Trophoblast cell (in vitro differentiated cells and primary cell): ENCODE measurements at regions not wholly inside any gene's neighbourhood (a gene's known extent, or its start where the extent isn't known, plus 50 kb on each side); places are given as distances from the start of the nearest gene placed in this dataset.
A peak's percentile ranks its signal among the peaks of the same experiment; 100 is the strongest.

Experiments used
- DNase-seq, 2 donors: peaks; one replicate each; pipeline ENCODE4 v3.0.0-alpha.2; 2016
- H2AFZ ChIP-seq: 2 replicates; pipeline ENCODE4 v1.6.1; 2013; ENCODE audit warnings: low read length, moderate library complexity, mild to moderate bottlenecking; ENCODE audit not compliant: insufficient read depth, poor library complexity
- H2AK5ac ChIP-seq: 2 replicates; pipeline ENCODE4 v1.6.1; 2013; ENCODE audit warnings: mild to moderate bottlenecking, low read length
- H2BK120ac ChIP-seq: 2 replicates; pipeline ENCODE4 v1.6.1; 2013; ENCODE audit warnings: low read length, mild to moderate bottlenecking, moderate library complexity; ENCODE audit not compliant: insufficient read depth, poor library complexity
- H2BK12ac ChIP-seq: 2 replicates; pipeline ENCODE4 v1.6.1; 2013; ENCODE audit warnings: mild to moderate bottlenecking, low read length, moderate library complexity
- H2BK5ac ChIP-seq: 2 replicates; pipeline ENCODE4 v1.6.1; 2013; ENCODE audit warnings: low read length, low read depth, moderate library complexity, mild to moderate bottlenecking; ENCODE audit not compliant: poor library complexity
- H3K14ac ChIP-seq: 2 replicates; pipeline ENCODE4 v1.6.1; 2013; ENCODE audit warnings: mild to moderate bottlenecking, low read length
- H3K18ac ChIP-seq: 2 replicates; pipeline ENCODE4 v1.6.1; 2013; ENCODE audit warnings: mild to moderate bottlenecking, low read length
- H3K23ac ChIP-seq: 2 replicates; pipeline ENCODE4 v1.6.1; 2013; ENCODE audit warnings: low read length
- H3K27ac ChIP-seq: 2 replicates; pipeline ENCODE4 v1.5.1; 2013; ENCODE audit warnings: low read depth, mild to moderate bottlenecking, inconsistent platforms, low read length, moderate library complexity
- H3K27me3 ChIP-seq: 2 replicates; pipeline ENCODE4 v1.6.1; 2013; ENCODE audit warnings: inconsistent platforms, mild to moderate bottlenecking, low read length, moderate library complexity; ENCODE audit not compliant: insufficient read depth
- H3K36me3 ChIP-seq, 2 experiments: 1 replicate in 1 of 2; 2 replicates in 1 of 2; pipeline ENCODE4 v1.6.1; 2013; ENCODE audit warnings: low read length in 2 of 2, mild to moderate bottlenecking in 2 of 2, moderate library complexity in 1 of 2; ENCODE audit not compliant: insufficient read depth in 2 of 2, control insufficient read depth in 1 of 2
- H3K4ac ChIP-seq: 2 replicates; pipeline ENCODE4 v1.6.1; 2013; ENCODE audit warnings: low read depth, mild to moderate bottlenecking, low read length, moderate library complexity
- H3K4me1 ChIP-seq, 2 experiments: 1 replicate in 1 of 2; 2 replicates in 1 of 2; pipeline ENCODE4 v1.6.1; 2013; ENCODE audit warnings: low read length in 2 of 2, mild to moderate bottlenecking in 2 of 2, moderate library complexity in 1 of 2; ENCODE audit not compliant: insufficient read depth in 2 of 2, control insufficient read depth in 1 of 2
- H3K4me2 ChIP-seq: 2 replicates; pipeline ENCODE4 v1.6.1; 2013; ENCODE audit warnings: inconsistent platforms, mild to moderate bottlenecking, low read length, moderate library complexity
- H3K4me3 ChIP-seq: 2 replicates; pipeline ENCODE4 v1.5.1; 2013; ENCODE audit warnings: mild to moderate bottlenecking, low read depth, low read length, inconsistent platforms
- H3K79me1 ChIP-seq: one replicate; pipeline ENCODE4 v1.6.1; 2013; ENCODE audit warnings: low read length
- H3K79me2 ChIP-seq: 2 replicates; pipeline ENCODE4 v1.6.1; 2013; ENCODE audit warnings: low read length, mild to moderate bottlenecking; ENCODE audit not compliant: control insufficient read depth, insufficient read depth, poor library complexity
- H3K9ac ChIP-seq: 2 replicates; pipeline ENCODE4 v1.6.1; 2013; ENCODE audit warnings: mild to moderate bottlenecking, low read length
- H3K9me3 ChIP-seq: 2 replicates; pipeline ENCODE4 v1.6.1; 2013; ENCODE audit warnings: low read depth, mild to moderate bottlenecking, control low read depth, inconsistent platforms, low read length; ENCODE audit not compliant: insufficient read depth
- H4K12ac ChIP-seq: 2 replicates; pipeline ENCODE4 v1.6.1; 2013; ENCODE audit warnings: low read depth, mild to moderate bottlenecking, low read length, moderate library complexity
- H4K8ac ChIP-seq: 2 replicates; pipeline ENCODE4 v1.6.1; 2013; ENCODE audit warnings: low read depth, mild to moderate bottlenecking, low read length, moderate library complexity
- H4K91ac ChIP-seq: one replicate; pipeline ENCODE4 v1.6.1; 2013; ENCODE audit warnings: low read depth, mild to moderate bottlenecking, low read length, moderate library complexity
- WGBS: extraction: QIAGEN DNeasy Blood & Tissue Kit; methylation state at CpG from one replicate; pipeline ENCODE4 v1.1.7; 2013; ENCODE audit warnings: missing lambda C conversion rate; ENCODE audit not compliant: insufficient read length, insufficient coverage; ENCODE audit errors: extremely low coverage; 5-methylcytosine and 5-hydroxymethylcytosine counted together

GRCh38 chr9:118091711-118092500 lies 387.7 kb downstream of the TLR4 start:
- Histone ChIP-seq H3K27me3 (no peaks in the 10 kb centered on the region), H3K79me2 (no peaks in the 10 kb centered on the region), H2BK120ac (no peak overlapping the region), H3K9me3 (no peaks in the 10 kb centered on the region), H3K14ac (no peak overlapping the region), H4K91ac (no peak overlapping the region), H2AK5ac (no peak overlapping the region), H4K12ac (no peak overlapping the region), H3K4ac (no peak overlapping the region), H4K8ac (no peak overlapping the region), H3K9ac (no peak overlapping the region), H3K4me3 (no peak overlapping the region), H2AFZ (no peak overlapping the region), H2BK12ac (no peak overlapping the region), H3K36me3 (no peaks in the 10 kb centered on the region), H3K18ac (no peak overlapping the region), H3K79me1 (no peaks in the 10 kb centered on the region), H3K4me1 (no peaks in the 10 kb centered on the region), H3K27ac (no peak overlapping the region), H3K4me2 (no peak overlapping the region), H3K23ac (no peak overlapping the region), H2BK5ac (no peak overlapping the region)
- WGBS, result no CpG with 5 or more reads among the region's 8 CpGs
- no peak for DNase-seq

GRCh38 chr9:118094387-118094786 lies 390.2 kb downstream of the TLR4 start:
- no peak overlapping the region for H3K4me3 ChIP-seq
- no peak overlapping the region for H2AK5ac ChIP-seq
- H3K14ac ChIP-seq, result no peak overlapping the region
- no peaks in the 10 kb centered on the region for H3K4me1 ChIP-seq
- no peaks in the 10 kb centered on the region for H3K79me2 ChIP-seq
- no CpG with 5 or more reads among the region's 4 CpGs for WGBS
- no peak overlapping the region for H4K12ac ChIP-seq
- H3K9ac ChIP-seq, result no peak overlapping the region
- H3K79me1 ChIP-seq, result no peaks in the 10 kb centered on the region
- no peaks in the 10 kb centered on the region for H3K36me3 ChIP-seq
- no peak overlapping the region for H4K91ac ChIP-seq
- H3K18ac ChIP-seq, result no peak overlapping the region
- no peak overlapping the region for H4K8ac ChIP-seq
- no peak for DNase-seq
- H2AFZ ChIP-seq, result no peak overlapping the region
- no peak overlapping the region for H3K27ac ChIP-seq
- H2BK5ac ChIP-seq, result no peak overlapping the region
- H3K4ac ChIP-seq, result no peak overlapping the region
- H3K9me3 ChIP-seq, result no peaks in the 10 kb centered on the region
- H2BK120ac ChIP-seq, result no peak overlapping the region
- no peaks in the 10 kb centered on the region for H3K27me3 ChIP-seq
- no peak overlapping the region for H3K4me2 ChIP-seq
- H2BK12ac ChIP-seq, result no peak overlapping the region
- no peak overlapping the region for H3K23ac ChIP-seq

GRCh38 chr9:118100529-118101419 lies 396.6 kb downstream of the TLR4 start:
- peaks cover 0 to 6% of the 10 kb centered on the region in 2 experiments for H3K4me1 ChIP-seq
- H2AFZ ChIP-seq, result no peak overlapping the region
- no peak overlapping the region for H4K91ac ChIP-seq
- no peaks in the 10 kb centered on the region for H3K9me3 ChIP-seq
- no peak overlapping the region for H4K12ac ChIP-seq
- H3K27ac ChIP-seq, result peak overlapping the region; percentile 42
- no peak overlapping the region for H3K14ac ChIP-seq
- H3K18ac ChIP-seq, result no peak overlapping the region
- DNase-seq, result no peak
- H3K23ac ChIP-seq, result no peak overlapping the region
- no peak overlapping the region for H4K8ac ChIP-seq
- no peaks in the 10 kb centered on the region for H3K79me2 ChIP-seq
- H2BK12ac ChIP-seq, result no peak overlapping the region
- H3K79me1 ChIP-seq, result no peaks in the 10 kb centered on the region
- WGBS, result no CpG with 5 or more reads among the region's 3 CpGs
- H3K36me3 ChIP-seq, result no peaks in the 10 kb centered on the region
- H2AK5ac ChIP-seq, result no peak overlapping the region
- no peak overlapping the region for H3K4ac ChIP-seq
- H3K27me3 ChIP-seq, result no peaks in the 10 kb centered on the region
- no peak overlapping the region for H3K9ac ChIP-seq
- no peak overlapping the region for H2BK5ac ChIP-seq
- no peak overlapping the region for H3K4me3 ChIP-seq
- no peak overlapping the region for H3K4me2 ChIP-seq
- no peak overlapping the region for H2BK120ac ChIP-seq

- H2BK12ac ChIP-seq, result no peak overlapping the region
- H3K9me3 ChIP-seq, result no peaks in the 10 kb centered on the region
- H3K4me3 ChIP-seq, result no peak overlapping the region
- H4K91ac ChIP-seq, result no peak overlapping the region
- H3K27me3 ChIP-seq, result no peaks in the 10 kb centered on the region
- no peak overlapping the region for H3K27ac ChIP-seq
- H2AFZ ChIP-seq, result no peak overlapping the region
- H3K23ac ChIP-seq, result no peak overlapping the region
- H4K8ac ChIP-seq, result no peak overlapping the region
- H3K4me2 ChIP-seq, result no peak overlapping the region
- no peak overlapping the region for H2BK5ac ChIP-seq
- H3K4me1 ChIP-seq, result peaks cover 0 to 6% of the 10 kb centered on the region in 2 experiments
- H3K36me3 ChIP-seq, result no peaks in the 10 kb centered on the region
- no peaks in the 10 kb centered on the region for H3K79me2 ChIP-seq
- no peak overlapping the region for H3K14ac ChIP-seq
- DNase-seq, result no peak
- H2BK120ac ChIP-seq, result no peak overlapping the region
- H3K79me1 ChIP-seq, result no peaks in the 10 kb centered on the region
- H4K12ac ChIP-seq, result no peak overlapping the region
- H2AK5ac ChIP-seq, result no peak overlapping the region
- no peak overlapping the region for H3K9ac ChIP-seq
- no peak overlapping the region for H3K18ac ChIP-seq
- no peak overlapping the region for H3K4ac ChIP-seq
Measured at GRCh38 chr9:118104363-118104762, 400.2 kb downstream of the TLR4 start.
